Breast epithelium (tissue), 3 donors: ENCODE measurements at regions not wholly inside any gene's neighbourhood (a gene's known extent, or its start where the extent isn't known, plus 50 kb on each side); places are given as distances from the start of the nearest gene placed in this dataset.

Experiments
- POLR2A ChIP-seq: fragments of 450-650 bp; IDR thresholded peaks from one replicate; pipeline ENCODE4 v1.6.1; 2016; ENCODE audit warnings: antibody characterized with exemption, mild to moderate bottlenecking, moderate library complexity
- POLR2AphosphoS5 ChIP-seq, 3 donors: sonication (generic); formaldehyde crosslinking; IDR thresholded peaks; one replicate each; pipeline ENCODE4 v1.6.1; 2017; ENCODE audit warnings: antibody characterized with exemption in 3 of 3
- TF ChIP-seq, protein P1 (sequence below), 3 donors: fragments of 450-650 bp; IDR thresholded peaks; one replicate each; pipeline ENCODE4 v1.5.1; 2016 to 2017; ENCODE audit warnings: antibody characterized with exemption in 3 of 3, mild to moderate bottlenecking in 3 of 3, moderate library complexity in 3 of 3

DNA sequence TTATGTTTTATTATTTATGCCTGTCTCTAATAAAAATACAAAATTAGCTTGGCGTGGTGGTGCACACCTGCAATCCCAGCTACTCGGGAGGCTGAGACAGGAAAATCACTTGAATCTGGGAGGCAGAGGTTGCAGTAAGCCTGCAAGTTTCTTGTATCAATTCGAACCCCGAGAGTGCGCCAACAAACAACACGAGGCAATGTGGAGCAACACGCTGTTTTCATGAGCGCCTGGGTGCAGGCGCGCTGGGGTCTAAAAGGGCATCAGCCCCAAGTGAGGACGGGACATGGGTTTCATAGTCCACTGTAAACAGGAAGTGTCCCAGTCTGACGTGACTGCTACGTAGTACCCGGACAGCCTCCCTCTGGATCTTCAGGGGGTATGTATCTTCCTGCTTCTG lies 1634.6 kb upstream of the AGA start:
- TF ChIP-seq POLR2A: no peak
- no peak for TF ChIP-seq POLR2AphosphoS5 (IDR thresholded peaks at IDR 0.05)
- TF ChIP-seq, protein P1, sequence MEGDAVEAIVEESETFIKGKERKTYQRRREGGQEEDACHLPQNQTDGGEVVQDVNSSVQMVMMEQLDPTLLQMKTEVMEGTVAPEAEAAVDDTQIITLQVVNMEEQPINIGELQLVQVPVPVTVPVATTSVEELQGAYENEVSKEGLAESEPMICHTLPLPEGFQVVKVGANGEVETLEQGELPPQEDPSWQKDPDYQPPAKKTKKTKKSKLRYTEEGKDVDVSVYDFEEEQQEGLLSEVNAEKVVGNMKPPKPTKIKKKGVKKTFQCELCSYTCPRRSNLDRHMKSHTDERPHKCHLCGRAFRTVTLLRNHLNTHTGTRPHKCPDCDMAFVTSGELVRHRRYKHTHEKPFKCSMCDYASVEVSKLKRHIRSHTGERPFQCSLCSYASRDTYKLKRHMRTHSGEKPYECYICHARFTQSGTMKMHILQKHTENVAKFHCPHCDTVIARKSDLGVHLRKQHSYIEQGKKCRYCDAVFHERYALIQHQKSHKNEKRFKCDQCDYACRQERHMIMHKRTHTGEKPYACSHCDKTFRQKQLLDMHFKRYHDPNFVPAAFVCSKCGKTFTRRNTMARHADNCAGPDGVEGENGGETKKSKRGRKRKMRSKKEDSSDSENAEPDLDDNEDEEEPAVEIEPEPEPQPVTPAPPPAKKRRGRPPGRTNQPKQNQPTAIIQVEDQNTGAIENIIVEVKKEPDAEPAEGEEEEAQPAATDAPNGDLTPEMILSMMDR (IDR thresholded peaks at IDR 0.05): no peak
